Loucy (cell line): ENCODE measurements at regions not wholly inside any gene's neighbourhood (a gene's known extent, or its start where the extent isn't known, plus 50 kb on each side); places are given as distances from the start of the nearest gene placed in this dataset.

Experiments
- H2AFZ ChIP-seq: fragments of 200-600 bp; sonication (generic); 2 replicates; pipeline ENCODE4 v1.6.0; 2016; ENCODE audit warnings: antibody characterized with exemption, mild to moderate bottlenecking, low read length, moderate library complexity
- H3F3A ChIP-seq: fragments of 200-600 bp; 2 replicates; pipeline ENCODE4 v1.6.0; 2016; ENCODE audit warnings: antibody characterized with exemption, low read depth, mild to moderate bottlenecking
- H3K27me3 ChIP-seq: fragments of 200-600 bp; sonication (generic); 2 replicates; pipeline ENCODE4 v1.6.1; 2014; ENCODE audit warnings: low read length, mild to moderate bottlenecking; ENCODE audit not compliant: insufficient read depth, poor library complexity, severe bottlenecking
- H3K36me3 ChIP-seq: fragments of 200-600 bp; sonication (generic); 2 replicates; pipeline ENCODE4 v1.6.1; 2016; ENCODE audit warnings: low read length; ENCODE audit not compliant: insufficient read depth
- H3K4me1 ChIP-seq: fragments of 200-600 bp; sonication (generic); 2 replicates; pipeline ENCODE4 v1.5.1; 2014; ENCODE audit warnings: low read length, mild to moderate bottlenecking; ENCODE audit not compliant: insufficient read depth, poor library complexity, severe bottlenecking
- H3K4me2 ChIP-seq: fragments of 200-600 bp; sonication (generic); 2 replicates; pipeline ENCODE4 v1.6.0; 2014; ENCODE audit warnings: antibody characterized with exemption, low read length, low read depth, mild to moderate bottlenecking; ENCODE audit not compliant: poor library complexity, severe bottlenecking
- H3K4me3 ChIP-seq: fragments of 200-600 bp; sonication (generic); 2 replicates; pipeline ENCODE4 v1.5.1; 2014; ENCODE audit warnings: low read length, mild to moderate bottlenecking, mixed read lengths; ENCODE audit not compliant: poor library complexity, severe bottlenecking
- H3K79me2 ChIP-seq: fragments of 200-600 bp; sonication (generic); 2 replicates; pipeline ENCODE4 v1.6.1; 2014; ENCODE audit warnings: low read length; ENCODE audit not compliant: insufficient read depth
- H3K9ac ChIP-seq: fragments of 200-600 bp; sonication (generic); 2 replicates; pipeline ENCODE4 v1.6.0; 2014; ENCODE audit warnings: mild to moderate bottlenecking, low read depth, low read length, moderate library complexity; ENCODE audit not compliant: poor library complexity, severe bottlenecking
- H3K9me2 ChIP-seq: fragments of 200-600 bp; sonication (generic); replicated peaks from 2 replicates; pipeline ENCODE4 v1.6.1; 2016; ENCODE audit warnings: low read depth, low read length, mixed read lengths
- H3K9me3 ChIP-seq: fragments of 200-600 bp; sonication (generic); 2 replicates; pipeline ENCODE4 v1.6.1; 2014; ENCODE audit warnings: mild to moderate bottlenecking, antibody characterized with exemption, low read length, low read depth; ENCODE audit not compliant: insufficient read depth
- H4K20me1 ChIP-seq: fragments of 200-600 bp; sonication (generic); 2 replicates; pipeline ENCODE4 v1.6.0; 2014; ENCODE audit warnings: antibody characterized with exemption, low read length, mild to moderate bottlenecking; ENCODE audit not compliant: insufficient read depth, poor library complexity, severe bottlenecking
- CTCF ChIP-seq: fragments of 200-600 bp; sonication (generic); conservative IDR thresholded peaks from 2 replicates; pipeline ENCODE4 v1.5.1; 2014; ENCODE audit warnings: mild to moderate bottlenecking, antibody characterized with exemption, low read length
- EZH2phosphoT487 ChIP-seq: fragments of 200-600 bp; IDR thresholded peaks from 2 replicates; pipeline ENCODE4 v1.6.1; 2018; ENCODE audit warnings: antibody characterized with exemption, mild to moderate bottlenecking, moderate library complexity, borderline replicate concordance

DNA sequence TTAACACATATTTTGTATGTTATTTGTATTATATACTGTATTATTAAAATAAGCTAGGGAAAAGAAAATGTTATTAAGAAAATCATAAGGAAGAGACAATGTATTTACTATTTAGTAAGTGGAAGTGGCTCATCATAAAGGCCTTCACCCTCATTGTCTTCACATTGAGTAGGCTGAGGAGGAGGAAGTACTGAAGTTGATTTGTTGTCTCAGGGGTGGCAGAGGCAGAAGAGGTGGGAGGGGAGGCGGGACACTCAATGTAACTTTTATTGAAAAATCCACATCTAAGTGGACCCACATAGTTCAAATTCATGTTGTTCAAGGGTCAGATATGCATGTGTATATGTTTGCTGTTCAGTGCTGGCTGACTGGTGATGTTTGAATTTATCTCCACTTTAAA, 210.2 kb upstream of the CITED2 start:
- Histone ChIP-seq H3K4me1 (peaks cover 8% of the 10 kb centered on the region), H4K20me1 (no peaks in the 10 kb centered on the region), H2AFZ (no peak overlapping the region), H3K36me3 (no peaks in the 10 kb centered on the region), H3K9ac (no peak overlapping the region), H3K4me3 (no peak overlapping the region), H3K4me2 (no peak overlapping the region), H3K27me3 (no peaks in the 10 kb centered on the region), H3K79me2 (no peaks in the 10 kb centered on the region), H3K9me2 (no peaks in the 10 kb centered on the region), H3K9me3 (no peaks in the 10 kb centered on the region), H3F3A (no peaks in the 10 kb centered on the region)
- TF ChIP-seq EZH2phosphoT487 (no peak), CTCF (no peak)

DNA sequence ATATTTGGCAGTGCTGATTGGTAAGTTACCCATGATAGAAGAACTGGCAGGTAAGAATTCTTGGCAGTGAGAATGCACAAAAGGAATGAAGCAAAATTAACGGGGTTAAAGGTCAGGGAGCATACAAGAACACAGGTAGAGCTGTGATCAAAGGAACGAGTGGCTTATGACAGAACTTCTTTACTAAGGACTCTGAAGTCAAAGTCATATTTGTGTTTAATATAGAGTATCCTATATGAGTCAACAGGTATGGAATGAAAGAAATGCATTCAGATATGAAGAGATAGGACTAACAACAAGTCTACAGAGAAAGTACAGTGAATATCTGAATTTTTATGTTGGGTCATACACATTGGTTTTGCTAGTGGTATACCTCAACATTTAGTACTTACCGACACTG, 209.0 kb upstream of the CITED2 start:
- no peak overlapping the region for H3K4me2 ChIP-seq
- H3K4me3 ChIP-seq = no peak overlapping the region
- no peaks in the 10 kb centered on the region for H3K36me3 ChIP-seq
- no peaks in the 10 kb centered on the region for H4K20me1 ChIP-seq
- TF ChIP-seq EZH2phosphoT487 = no peak
- TF ChIP-seq CTCF = no peak
- peaks cover 8% of the 10 kb centered on the region for H3K4me1 ChIP-seq
- H3F3A ChIP-seq = no peaks in the 10 kb centered on the region
- H3K9me2 ChIP-seq = no peaks in the 10 kb centered on the region
- H2AFZ ChIP-seq = no peak overlapping the region
- H3K79me2 ChIP-seq = no peaks in the 10 kb centered on the region
- H3K9me3 ChIP-seq = no peaks in the 10 kb centered on the region
- no peak overlapping the region for H3K9ac ChIP-seq
- H3K27me3 ChIP-seq = no peaks in the 10 kb centered on the region

DNA sequence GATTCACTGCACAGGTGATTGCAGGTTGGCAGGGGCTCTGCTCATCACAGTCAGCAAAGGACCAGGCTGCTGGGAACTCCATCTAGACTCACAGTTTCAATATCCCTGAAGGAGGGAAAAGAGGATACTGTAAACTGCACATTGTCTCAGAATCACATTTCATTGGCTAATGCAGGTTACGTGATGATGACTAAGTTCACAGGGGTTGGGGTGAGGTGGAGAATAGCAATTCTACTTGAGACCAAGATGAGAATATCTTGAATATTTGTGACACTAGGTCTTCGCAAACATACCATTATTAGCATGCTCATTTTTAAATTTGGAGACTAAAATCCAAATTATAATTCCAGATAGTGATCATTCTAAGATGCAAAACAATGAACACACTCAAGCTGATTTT, 208.5 kb upstream of the CITED2 start:
- Histone ChIP-seq H3K9me3 (no peaks in the 10 kb centered on the region), H3K79me2 (no peaks in the 10 kb centered on the region), H3K36me3 (no peaks in the 10 kb centered on the region), H3K9ac (no peak overlapping the region), H3F3A (no peaks in the 10 kb centered on the region), H3K9me2 (no peaks in the 10 kb centered on the region), H2AFZ (no peak overlapping the region), H3K4me3 (no peak overlapping the region), H3K4me1 (peaks cover 8% of the 10 kb centered on the region), H3K27me3 (no peaks in the 10 kb centered on the region), H3K4me2 (no peak overlapping the region), H4K20me1 (no peaks in the 10 kb centered on the region)
- no peak for TF ChIP-seq EZH2phosphoT487
- no peak for TF ChIP-seq CTCF
